Neutrophil (primary cell): ENCODE measurements at regions not wholly inside any gene's neighbourhood (a gene's known extent, or its start where the extent isn't known, plus 50 kb on each side); places are given as distances from the start of the nearest gene placed in this dataset.

Source experiments
- H3K27ac ChIP-seq: fragments of 200-600 bp; sonication (generic); 2 replicates; pipeline ENCODE4 v1.5.1; 2016; ENCODE audit warnings: mild to moderate bottlenecking, moderate library complexity
- H3K27me3 ChIP-seq: fragments of 200-600 bp; sonication (generic); 2 replicates; pipeline ENCODE4 v1.6.0; 2016; ENCODE audit warnings: mild to moderate bottlenecking
- H3K36me3 ChIP-seq: fragments of 200-600 bp; sonication (generic); 2 replicates; pipeline ENCODE4 v1.5.1; 2017
- H3K4me1 ChIP-seq, 2 experiments: fragments of 200-600 bp in 1 of 2; sonication (generic) in 1 of 2; 1 replicate in 1 of 2; 2 replicates in 1 of 2; pipeline versions ENCODE4 v1.5.1 to v1.6.1; 2013 to 2016; ENCODE audit warnings: low read depth in 1 of 2, low read length in 1 of 2, mild to moderate bottlenecking in 1 of 2, moderate library complexity in 1 of 2; ENCODE audit not compliant: control insufficient read depth in 1 of 2, insufficient read depth in 1 of 2
- H3K4me3 ChIP-seq, 2 experiments: fragments of 200-600 bp in 1 of 2; sonication (generic) in 1 of 2; 1 replicate in 1 of 2; 2 replicates in 1 of 2; pipeline ENCODE4 v1.5.1; 2013 to 2016; ENCODE audit warnings: low read depth in 1 of 2, low read length in 1 of 2, mild to moderate bottlenecking in 1 of 2, moderate library complexity in 1 of 2
- H3K9me3 ChIP-seq: fragments of 200-600 bp; sonication (generic); 2 replicates; pipeline ENCODE4 v1.5.1; 2016
- CTCF ChIP-seq: fragments of 200-600 bp; sonication (generic); IDR thresholded peaks from 2 replicates; pipeline ENCODE4 v1.5.1; 2016; ENCODE audit warnings: antibody characterized with exemption

- no peak for TF ChIP-seq CTCF
- no peak overlapping the region for H3K4me3 ChIP-seq
- H3K27ac ChIP-seq, result no peak overlapping the region
- H3K9me3 ChIP-seq, result no peaks in the 10 kb centered on the region
- no peaks in the 10 kb centered on the region for H3K4me1 ChIP-seq
- no peaks in the 10 kb centered on the region for H3K36me3 ChIP-seq
- H3K27me3 ChIP-seq, result no peaks in the 10 kb centered on the region
These were observed 680.7 kb upstream of the SLC35B3 start for GRCh38 chr6:9116026-9116425.

- no peaks in the 10 kb centered on the region for H3K36me3 ChIP-seq
- H3K27ac ChIP-seq, result no peak overlapping the region
- no peak for TF ChIP-seq CTCF
- H3K4me1 ChIP-seq, result no peaks in the 10 kb centered on the region
- no peaks in the 10 kb centered on the region for H3K27me3 ChIP-seq
- no peak overlapping the region for H3K4me3 ChIP-seq
- H3K9me3 ChIP-seq, result no peaks in the 10 kb centered on the region
These were observed 677.2 kb upstream of the SLC35B3 start for GRCh38 chr6:9112544-9112943.

- Histone ChIP-seq H3K4me1 (no peaks in the 10 kb centered on the region), H3K27me3 (no peaks in the 10 kb centered on the region), H3K4me3 (no peak overlapping the region), H3K27ac (no peak overlapping the region), H3K9me3 (no peaks in the 10 kb centered on the region), H3K36me3 (no peaks in the 10 kb centered on the region)
- no peak for TF ChIP-seq CTCF
These were observed 668.7 kb upstream of the SLC35B3 start for GRCh38 chr6:9103876-9104521.

GRCh38 chr6:9101920-9102319 lies 666.6 kb upstream of the SLC35B3 start:
- Histone ChIP-seq H3K27ac (no peak overlapping the region), H3K36me3 (no peaks in the 10 kb centered on the region), H3K27me3 (no peaks in the 10 kb centered on the region), H3K9me3 (no peaks in the 10 kb centered on the region), H3K4me1 (no peaks in the 10 kb centered on the region), H3K4me3 (no peak overlapping the region)
- no peak for TF ChIP-seq CTCF

GRCh38 chr6:9100869-9101580 lies 665.7 kb upstream of the SLC35B3 start:
- no peaks in the 10 kb centered on the region for H3K27me3 ChIP-seq
- no peaks in the 10 kb centered on the region for H3K36me3 ChIP-seq
- H3K4me1 ChIP-seq, result no peaks in the 10 kb centered on the region
- H3K4me3 ChIP-seq, result no peak overlapping the region
- H3K27ac ChIP-seq, result no peak overlapping the region
- H3K9me3 ChIP-seq, result no peaks in the 10 kb centered on the region
- no peak for TF ChIP-seq CTCF
